IPS-20b (cell line): ENCODE measurements at regions not wholly inside any gene's neighbourhood (a gene's known extent, or its start where the extent isn't known, plus 50 kb on each side); places are given as distances from the start of the nearest gene placed in this dataset.

Experiments used
- H3K27ac ChIP-seq: one replicate; pipeline ENCODE4 v1.5.1; 2013; ENCODE audit warnings: low read length
- H3K27me3 ChIP-seq: 2 replicates; pipeline ENCODE4 v1.6.1; 2013; ENCODE audit warnings: mild to moderate bottlenecking, low read length, inconsistent platforms; ENCODE audit not compliant: insufficient read depth
- H3K36me3 ChIP-seq: 2 replicates; pipeline ENCODE4 v1.6.1; 2013; ENCODE audit warnings: low read depth, mild to moderate bottlenecking, inconsistent platforms, low read length, moderate library complexity; ENCODE audit not compliant: insufficient read depth
- H3K4me1 ChIP-seq: 2 replicates; pipeline ENCODE4 v1.6.1; 2013; ENCODE audit warnings: mild to moderate bottlenecking, control low read depth, inconsistent platforms, low read length, moderate library complexity; ENCODE audit not compliant: insufficient read depth
- H3K4me3 ChIP-seq: 2 replicates; pipeline ENCODE4 v1.5.1; 2013; ENCODE audit warnings: mild to moderate bottlenecking, low read length, inconsistent platforms
- H3K9ac ChIP-seq: 2 replicates; pipeline ENCODE4 v1.6.1; 2013; ENCODE audit warnings: low read depth, mild to moderate bottlenecking, inconsistent platforms, low read length, moderate library complexity
- H3K9me3 ChIP-seq: 2 replicates; pipeline ENCODE4 v1.6.1; 2013; ENCODE audit warnings: mild to moderate bottlenecking, low read depth, low read length, inconsistent platforms; ENCODE audit not compliant: insufficient read depth

DNA sequence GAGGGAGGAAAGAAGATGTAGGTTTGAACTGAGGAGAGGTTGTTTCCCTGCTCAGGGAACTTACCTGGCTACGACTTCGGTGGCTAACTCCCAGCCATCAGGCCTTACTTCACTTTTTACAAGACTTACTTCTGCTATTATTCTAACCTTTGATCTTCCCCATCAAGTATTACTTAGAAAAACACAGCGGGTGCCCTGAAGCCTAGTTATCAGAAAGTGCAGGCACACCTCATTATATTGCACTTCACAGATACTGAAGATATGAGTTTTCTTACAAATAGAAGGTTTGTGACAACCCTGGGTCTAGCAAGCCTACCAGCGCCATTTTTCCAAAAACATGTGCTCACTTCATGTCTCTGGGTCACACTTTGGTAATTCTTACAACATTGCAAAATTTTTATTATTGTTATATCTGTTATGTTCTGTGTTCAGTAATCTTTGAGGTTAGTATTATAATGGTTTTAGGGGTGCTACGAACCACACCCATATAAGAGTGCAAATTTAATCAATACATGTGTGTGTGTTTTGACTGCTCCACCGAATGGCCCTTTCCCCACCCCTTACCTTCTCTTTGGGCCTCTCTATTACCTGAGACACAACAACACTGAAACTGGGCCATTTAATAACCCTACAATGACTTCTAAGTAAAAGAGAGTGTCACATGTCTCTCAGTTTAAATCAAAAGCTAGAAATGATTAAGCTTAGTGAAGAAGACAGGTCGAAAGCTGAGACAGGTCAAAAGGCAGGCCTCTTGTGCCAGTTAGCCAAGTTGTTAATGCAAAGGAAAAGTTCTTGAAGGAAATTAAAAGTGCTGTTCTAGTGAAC is 2102.7 kb upstream of the WWC1 start:
- no peaks in the 10 kb centered on the region for H3K9me3 ChIP-seq
- no peak overlapping the region for H3K27ac ChIP-seq
- no peaks in the 10 kb centered on the region for H3K27me3 ChIP-seq

DNA sequence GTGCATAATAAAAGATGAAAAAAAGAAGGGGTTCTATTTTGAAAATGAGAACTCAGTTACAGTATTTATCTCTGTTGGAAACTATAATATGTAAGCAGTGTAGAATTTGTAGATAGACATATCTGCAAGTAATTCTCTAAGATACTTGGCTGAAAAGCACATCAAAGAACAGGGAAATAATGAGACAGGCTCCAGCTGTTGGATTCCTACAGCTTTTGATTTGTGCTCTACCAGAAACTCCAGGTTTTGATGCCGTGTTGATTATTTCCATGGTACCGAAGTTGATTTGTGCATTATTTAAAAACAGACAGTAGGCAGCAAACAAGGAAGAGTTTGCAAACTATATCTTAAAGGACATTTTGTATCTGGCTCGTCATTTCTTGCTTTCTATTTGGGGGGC is 2098.7 kb upstream of the WWC1 start:
- Histone ChIP-seq H3K36me3 (no peaks in the 10 kb centered on the region), H3K27ac (no peak overlapping the region), H3K4me3 (no peak overlapping the region), H3K4me1 (no peaks in the 10 kb centered on the region), H3K9me3 (no peaks in the 10 kb centered on the region), H3K9ac (no peak overlapping the region), H3K27me3 (no peaks in the 10 kb centered on the region)

More for the DNA sequence above, 2102.7 kb upstream of the WWC1 start:
- Histone ChIP-seq H3K9ac (no peak overlapping the region), H3K4me1 (no peaks in the 10 kb centered on the region), H3K36me3 (no peaks in the 10 kb centered on the region), H3K4me3 (no peak overlapping the region)

DNA sequence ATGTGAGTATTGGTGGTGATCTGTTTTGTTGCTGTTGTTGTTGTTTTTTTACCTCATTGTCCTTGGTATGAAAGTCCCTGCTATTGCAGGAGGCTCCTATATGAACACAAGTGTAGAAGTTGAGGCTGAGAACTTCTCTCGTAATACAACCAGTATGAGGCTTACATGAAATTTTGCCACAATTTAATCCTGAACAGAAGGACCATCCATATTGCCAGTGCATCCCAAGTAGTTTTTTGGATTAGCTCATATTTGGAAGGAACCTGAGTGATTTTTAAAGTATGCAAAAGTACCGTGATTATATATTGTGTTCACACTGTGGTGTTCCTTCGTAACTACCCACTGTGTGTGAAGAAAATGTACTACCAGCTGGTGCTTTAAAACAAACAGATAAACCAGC is 2095.5 kb upstream of the WWC1 start:
- no peaks in the 10 kb centered on the region for H3K27me3 ChIP-seq
- no peaks in the 10 kb centered on the region for H3K4me1 ChIP-seq
- H3K9me3 ChIP-seq, result no peaks in the 10 kb centered on the region
- H3K4me3 ChIP-seq, result no peak overlapping the region
- no peak overlapping the region for H3K9ac ChIP-seq
- no peaks in the 10 kb centered on the region for H3K36me3 ChIP-seq
- H3K27ac ChIP-seq, result no peak overlapping the region

DNA sequence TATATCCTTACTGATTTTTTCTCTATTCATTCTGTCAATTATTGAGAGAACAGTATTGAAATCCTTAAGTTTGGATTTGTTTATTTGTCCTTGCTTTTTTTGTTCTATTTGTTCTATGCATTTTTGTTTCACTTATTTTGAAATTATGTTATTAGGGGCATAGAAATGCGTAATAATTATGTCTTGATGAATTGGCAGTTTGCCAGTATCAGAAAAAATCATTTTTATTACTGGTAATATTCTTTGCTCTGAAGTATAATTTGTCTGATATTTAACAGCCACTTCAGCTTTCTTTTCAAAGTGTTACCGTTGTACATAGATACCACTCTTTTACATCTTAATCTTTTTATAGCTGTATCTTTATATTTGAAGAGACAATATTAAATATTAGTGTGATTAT is 2090.9 kb upstream of the WWC1 start:
- Histone ChIP-seq H3K4me1 (no peaks in the 10 kb centered on the region), H3K27me3 (no peaks in the 10 kb centered on the region), H3K9ac (no peak overlapping the region), H3K9me3 (no peaks in the 10 kb centered on the region), H3K4me3 (no peak overlapping the region), H3K27ac (no peak overlapping the region), H3K36me3 (no peaks in the 10 kb centered on the region)

DNA sequence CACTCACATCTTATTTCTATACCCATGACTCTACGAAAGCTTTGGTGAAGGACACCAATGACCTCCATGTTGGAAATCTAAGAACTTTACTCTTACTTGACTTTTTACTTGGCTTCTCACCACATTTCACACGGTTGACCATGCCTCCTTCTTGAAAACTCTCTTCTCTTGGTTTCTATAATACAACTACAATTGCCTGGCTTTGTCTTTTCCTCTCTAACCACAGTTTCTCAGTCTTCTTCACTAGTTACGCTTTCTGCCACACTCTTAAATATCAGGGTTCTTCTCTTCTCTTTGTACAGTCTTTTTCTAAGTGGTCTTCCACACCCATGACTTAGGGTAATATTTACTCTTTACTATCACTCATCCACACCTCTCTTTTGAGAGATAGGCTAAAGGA is 2079.8 kb upstream of the WWC1 start:
- Histone ChIP-seq H3K27me3 (no peaks in the 10 kb centered on the region), H3K9ac (no peak overlapping the region), H3K4me1 (no peaks in the 10 kb centered on the region), H3K9me3 (no peaks in the 10 kb centered on the region), H3K4me3 (no peak overlapping the region), H3K27ac (no peak overlapping the region), H3K36me3 (no peaks in the 10 kb centered on the region)

DNA sequence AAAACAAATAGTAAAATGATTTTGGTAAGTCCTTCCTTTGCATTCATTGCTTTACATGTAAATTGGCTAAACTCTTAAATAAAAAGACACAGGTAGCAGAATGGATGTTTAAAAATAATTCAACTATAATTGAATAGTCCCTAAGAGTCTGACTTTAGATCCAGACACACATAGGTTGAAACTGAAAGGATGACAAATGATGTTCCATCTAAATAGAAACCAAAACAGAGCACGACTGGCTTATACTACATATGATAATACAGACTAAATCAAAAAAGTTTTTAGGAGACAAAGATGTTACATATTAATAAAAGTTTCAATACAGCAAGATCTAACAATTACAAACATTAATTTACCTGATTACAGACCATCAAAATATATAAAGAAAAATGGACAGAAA is 2055.1 kb upstream of the WWC1 start:
- peaks cover 3% of the 10 kb centered on the region for H3K9me3 ChIP-seq
- no peaks in the 10 kb centered on the region for H3K4me1 ChIP-seq

DNA sequence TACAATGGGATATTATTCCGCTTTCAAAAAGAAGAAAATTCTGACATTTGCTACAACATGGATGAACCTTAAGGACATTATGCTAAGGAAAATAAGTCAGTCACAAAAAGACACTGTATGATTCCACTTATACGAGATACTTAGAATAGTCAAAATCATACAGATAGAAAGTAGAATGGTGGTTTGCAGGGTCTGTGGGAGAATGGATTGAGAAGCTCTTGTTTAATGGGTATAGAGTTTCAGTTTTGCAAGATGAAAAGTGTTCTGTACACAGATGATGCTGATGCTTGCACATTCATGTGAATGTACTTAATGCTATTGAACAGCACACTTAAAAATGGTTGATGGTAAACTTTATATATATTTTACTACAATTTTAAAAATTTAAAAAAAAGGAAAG is 2050.7 kb upstream of the WWC1 start:
- Histone ChIP-seq H3K36me3 (no peaks in the 10 kb centered on the region), H3K9me3 (0 out of 2 replicates have a peak, but pooled peaks cover 3% of the 10 kb centered on the region), H3K4me3 (no peak overlapping the region), H3K9ac (no peak overlapping the region), H3K27ac (no peak overlapping the region), H3K4me1 (no peaks in the 10 kb centered on the region), H3K27me3 (no peaks in the 10 kb centered on the region)

More for the DNA sequence above, 2055.1 kb upstream of the WWC1 start:
- no peaks in the 10 kb centered on the region for H3K27me3 ChIP-seq
- H3K9ac ChIP-seq, result no peak overlapping the region
- H3K27ac ChIP-seq, result no peak overlapping the region
- no peak overlapping the region for H3K4me3 ChIP-seq
- no peaks in the 10 kb centered on the region for H3K36me3 ChIP-seq

DNA sequence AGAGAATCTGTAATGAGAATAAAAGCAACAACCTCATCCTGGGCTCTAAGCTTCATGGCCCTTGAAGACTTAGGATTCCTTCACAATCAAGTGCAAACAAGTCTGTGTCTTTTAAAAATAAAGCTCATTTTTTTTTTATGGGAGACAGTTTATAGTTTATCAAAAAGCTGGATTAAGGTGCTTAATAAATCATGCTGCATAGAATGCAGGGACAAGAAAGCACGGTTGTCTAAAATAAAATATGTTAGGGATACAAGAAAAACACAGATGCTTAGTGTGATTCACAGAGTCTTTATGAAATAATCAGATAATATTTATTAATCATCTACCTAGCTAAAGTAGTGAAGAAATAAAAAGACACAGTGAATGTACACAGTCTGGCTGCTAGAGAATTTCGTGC is 2045.9 kb upstream of the WWC1 start:
- no peak overlapping the region for H3K9ac ChIP-seq
- no peaks in the 10 kb centered on the region for H3K4me1 ChIP-seq
- H3K4me3 ChIP-seq, result no peak overlapping the region
- no peaks in the 10 kb centered on the region for H3K9me3 ChIP-seq
- H3K36me3 ChIP-seq, result no peaks in the 10 kb centered on the region
- H3K27ac ChIP-seq, result no peak overlapping the region
- H3K27me3 ChIP-seq, result no peaks in the 10 kb centered on the region

DNA sequence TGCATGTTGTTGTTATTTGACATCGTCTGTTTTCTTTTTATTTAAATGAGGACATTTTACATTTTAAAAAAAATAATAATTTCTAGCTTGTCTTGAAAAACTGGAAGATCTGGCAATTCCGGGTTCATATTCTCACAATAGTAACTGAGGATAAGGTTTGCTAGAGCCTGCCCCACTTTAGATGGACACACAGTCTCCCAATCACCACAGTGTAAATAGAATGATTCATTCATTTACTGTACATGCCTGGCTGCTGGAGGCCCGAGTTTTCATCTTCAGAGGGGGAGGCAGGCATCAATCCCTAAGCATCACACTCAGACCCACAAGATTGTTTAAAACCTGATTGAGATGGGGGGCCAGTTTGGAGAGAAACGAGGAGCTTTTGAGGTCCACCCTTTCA is 2039.7 kb upstream of the WWC1 start:
- no peak overlapping the region for H3K9ac ChIP-seq
- no peaks in the 10 kb centered on the region for H3K27me3 ChIP-seq
- no peak overlapping the region for H3K27ac ChIP-seq
- H3K4me1 ChIP-seq, result no peaks in the 10 kb centered on the region
- H3K9me3 ChIP-seq, result no peaks in the 10 kb centered on the region
- H3K36me3 ChIP-seq, result no peaks in the 10 kb centered on the region
- H3K4me3 ChIP-seq, result no peak overlapping the region

DNA sequence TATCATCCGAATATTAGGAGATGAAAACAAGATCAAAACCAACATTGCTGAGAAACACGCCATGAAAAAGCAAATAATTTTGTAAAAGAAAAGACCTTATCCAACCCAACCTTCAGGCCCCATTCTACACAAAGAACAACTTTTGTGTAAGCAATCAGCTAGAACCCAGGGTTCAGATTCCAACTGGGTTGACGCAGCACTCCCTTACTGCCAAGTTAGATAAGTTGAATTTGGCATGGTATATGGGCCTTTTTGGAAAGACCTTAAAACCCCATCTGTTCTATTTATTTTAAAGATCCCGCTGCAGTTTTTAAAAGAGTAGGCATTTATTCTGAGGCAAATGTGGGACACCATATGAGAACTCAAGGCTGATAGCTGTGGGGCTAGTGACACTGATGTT is 2033.8 kb upstream of the WWC1 start:
- Histone ChIP-seq H3K4me1 (no peaks in the 10 kb centered on the region), H3K27ac (no peak overlapping the region), H3K36me3 (no peaks in the 10 kb centered on the region), H3K27me3 (no peaks in the 10 kb centered on the region), H3K9ac (no peak overlapping the region), H3K4me3 (no peak overlapping the region), H3K9me3 (no peaks in the 10 kb centered on the region)

DNA sequence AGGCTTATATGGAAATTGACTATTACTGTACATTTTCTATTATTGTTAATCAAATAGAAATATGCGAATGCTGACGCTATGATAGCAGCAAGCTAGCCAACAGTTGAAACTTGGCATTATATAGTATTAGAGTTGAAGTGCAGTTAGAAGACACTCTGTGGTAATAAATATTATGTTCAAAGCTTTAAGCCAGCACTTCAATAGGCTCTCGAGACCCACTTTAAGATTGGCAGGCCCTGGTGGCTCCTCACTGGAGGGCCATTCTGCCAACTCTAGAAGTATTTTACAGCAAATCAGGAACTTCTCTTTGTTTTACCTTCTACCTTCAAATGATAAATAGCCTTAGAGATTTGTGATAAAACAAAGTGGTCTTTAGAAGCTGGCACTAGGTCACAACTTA is 2029.0 kb upstream of the WWC1 start:
- Histone ChIP-seq H3K36me3 (no peaks in the 10 kb centered on the region), H3K4me3 (no peak overlapping the region), H3K27me3 (no peaks in the 10 kb centered on the region), H3K9ac (no peak overlapping the region), H3K4me1 (no peaks in the 10 kb centered on the region), H3K9me3 (no peaks in the 10 kb centered on the region), H3K27ac (no peak overlapping the region)

DNA sequence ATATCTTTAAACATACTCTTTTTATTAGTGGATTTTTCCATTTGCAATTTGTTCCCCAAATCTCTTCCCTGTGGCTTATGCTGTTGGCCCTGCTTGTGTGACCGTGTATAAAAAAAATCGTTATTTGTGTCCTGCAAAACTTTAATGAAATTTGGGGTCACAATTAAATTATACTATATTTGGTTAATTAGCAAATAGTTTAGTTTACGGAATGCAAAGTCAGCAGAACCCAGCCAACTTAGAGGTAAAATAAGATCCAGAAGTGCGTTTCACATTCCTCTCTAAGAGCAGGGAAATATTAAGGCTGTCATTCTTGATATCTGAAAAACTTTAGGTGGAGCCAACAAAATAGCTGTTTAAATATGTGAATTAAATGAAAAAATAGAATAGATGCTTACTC is 2023.5 kb upstream of the WWC1 start:
- H3K36me3 ChIP-seq, result no peaks in the 10 kb centered on the region
- H3K27ac ChIP-seq, result no peak overlapping the region
- H3K9me3 ChIP-seq, result no peaks in the 10 kb centered on the region
- no peaks in the 10 kb centered on the region for H3K27me3 ChIP-seq
- H3K4me1 ChIP-seq, result peaks cover 8% of the 10 kb centered on the region; the same call in 1 of the 2 replicates
- no peak overlapping the region for H3K9ac ChIP-seq
- no peak overlapping the region for H3K4me3 ChIP-seq
